ENCODE measurements at regions not wholly inside any gene's neighbourhood (a gene's known extent, or its start where the extent isn't known, plus 50 kb on each side); places are given as distances from the start of the nearest gene placed in this dataset.
"Not testable (repeated sequence)": the region's sequence is repeated elsewhere in the genome, so short reads cannot be mapped to it uniquely, and the experiment has no call there.

GRCh38 chr20:5696011-5696559, 54.1 kb upstream of the SHLD1 start:
- DNase-seq = no peak

- DNase-seq = no peak
Measured at GRCh38 chr20:5691918-5692618, 58.1 kb upstream of the SHLD1 start.

- DNase-seq = no peak
Measured at GRCh38 chr20:5689463-5689862, 60.7 kb upstream of the SHLD1 start.

GRCh38 chr20:5688431-5688972, 61.7 kb upstream of the SHLD1 start:
- DNase-seq = no peak

GRCh38 chr20:5687884-5688283, 62.3 kb upstream of the SHLD1 start:
- DNase-seq = no peak

GRCh38 chr20:5686384-5687105, 63.7 kb upstream of the SHLD1 start:
- DNase-seq = no peak

GRCh38 chr20:5682556-5682955, 67.6 kb upstream of the SHLD1 start:
- not testable (repeated sequence) for DNase-seq

- DNase-seq = no peak
Measured at GRCh38 chr20:5680192-5680591, 69.4 kb upstream of the GPCPD1 start.

- no peak for DNase-seq
Measured at GRCh38 chr20:5678777-5679176, 68.0 kb upstream of the GPCPD1 start.

- DNase-seq = not testable (repeated sequence)
Measured at GRCh38 chr20:5677944-5678343, 67.1 kb upstream of the GPCPD1 start.

GRCh38 chr20:5677389-5677788, 66.6 kb upstream of the GPCPD1 start:
- no peak for DNase-seq

GRCh38 chr20:5675103-5676091, 64.6 kb upstream of the GPCPD1 start:
- no peak for DNase-seq

GRCh38 chr20:5674176-5674660, 63.4 kb upstream of the GPCPD1 start:
- DNase-seq = peak; percentile 34

GRCh38 chr20:5670874-5671273, 60.1 kb upstream of the GPCPD1 start:
- no peak for DNase-seq

- DNase-seq = no peak
Measured at GRCh38 chr20:5670036-5670536, 59.3 kb upstream of the GPCPD1 start.

- DNase-seq = no peak
Measured at GRCh38 chr20:5668529-5668868, 57.7 kb upstream of the GPCPD1 start.

- no peak for DNase-seq
Measured at GRCh38 chr20:5667705-5668528, 57.1 kb upstream of the GPCPD1 start.

GRCh38 chr20:5665417-5665816, 54.6 kb upstream of the GPCPD1 start:
- DNase-seq = no peak

GRCh38 chr20:5663396-5663795, 52.6 kb upstream of the GPCPD1 start:
- no peak for DNase-seq

GRCh38 chr20:5662769-5663168, 52.0 kb upstream of the GPCPD1 start:
- no peak for DNase-seq

GRCh38 chr20:5660756-5661155, 50.0 kb upstream of the GPCPD1 start:
- DNase-seq = not testable (repeated sequence)
